ENCODE measurements at regions not wholly inside any gene's neighbourhood (a gene's known extent, or its start where the extent isn't known, plus 50 kb on each side); places are given as distances from the start of the nearest gene placed in this dataset.
"Not testable (repeated sequence)": the region's sequence is repeated elsewhere in the genome, so short reads cannot be mapped to it uniquely, and the experiment has no call there.

DNA sequence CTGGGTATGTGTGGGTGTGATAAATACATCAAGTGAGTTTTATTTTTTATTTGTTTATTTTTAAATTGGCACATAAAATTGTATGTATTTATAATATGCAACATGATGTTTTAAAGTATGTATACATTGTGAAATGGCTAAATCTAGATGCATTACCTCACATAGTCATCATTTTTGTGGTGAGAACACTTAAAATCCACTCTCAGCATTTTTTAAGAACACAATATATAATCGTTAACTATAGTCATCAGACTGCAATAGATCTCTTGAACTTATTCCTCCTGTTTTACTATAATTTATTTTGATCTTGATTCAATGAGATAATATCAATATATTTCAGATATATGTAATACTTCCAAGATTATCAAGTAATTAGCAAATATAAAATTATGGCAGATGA, 93.9 kb upstream of the ALDH1A1 start:
- no peak for DNase-seq (ENCODE audit: extremely low spot score in 2 of 2)
- no peaks in the 10 kb centered on the region for H3K36me3 ChIP-seq
- intact Hi-C loops (cut with DNase I) = no loop called here

GRCh38 chr9:73044776-73045175, 91.9 kb upstream of the ALDH1A1 start:
- H3K4me1 ChIP-seq; H3K27me3 ChIP-seq; H3K36me3 ChIP-seq; H3K4me3 ChIP-seq; H3K27ac ChIP-seq; intact Hi-C loops (cut with DNase I); DNase-seq (ENCODE audit: extremely low spot score in 2 of 2); H3K9me3 ChIP-seq: not testable (repeated sequence)

More for the DNA sequence above, 93.9 kb upstream of the ALDH1A1 start:
- no peak overlapping the region for H3K4me3 ChIP-seq
- H3K4me1 ChIP-seq = no peaks in the 10 kb centered on the region
- H3K27me3 ChIP-seq = no peaks in the 10 kb centered on the region
- no peaks in the 10 kb centered on the region for H3K9me3 ChIP-seq
- TF ChIP-seq POLR2A (IDR thresholded peaks at IDR 0.05) (no peak), POLR2AphosphoS5 (IDR thresholded peaks at IDR 0.05; ENCODE audit: insufficient read depth in 1 of 2, low read depth in 1 of 2) (no peak)
- TF ChIP-seq, protein P1, sequence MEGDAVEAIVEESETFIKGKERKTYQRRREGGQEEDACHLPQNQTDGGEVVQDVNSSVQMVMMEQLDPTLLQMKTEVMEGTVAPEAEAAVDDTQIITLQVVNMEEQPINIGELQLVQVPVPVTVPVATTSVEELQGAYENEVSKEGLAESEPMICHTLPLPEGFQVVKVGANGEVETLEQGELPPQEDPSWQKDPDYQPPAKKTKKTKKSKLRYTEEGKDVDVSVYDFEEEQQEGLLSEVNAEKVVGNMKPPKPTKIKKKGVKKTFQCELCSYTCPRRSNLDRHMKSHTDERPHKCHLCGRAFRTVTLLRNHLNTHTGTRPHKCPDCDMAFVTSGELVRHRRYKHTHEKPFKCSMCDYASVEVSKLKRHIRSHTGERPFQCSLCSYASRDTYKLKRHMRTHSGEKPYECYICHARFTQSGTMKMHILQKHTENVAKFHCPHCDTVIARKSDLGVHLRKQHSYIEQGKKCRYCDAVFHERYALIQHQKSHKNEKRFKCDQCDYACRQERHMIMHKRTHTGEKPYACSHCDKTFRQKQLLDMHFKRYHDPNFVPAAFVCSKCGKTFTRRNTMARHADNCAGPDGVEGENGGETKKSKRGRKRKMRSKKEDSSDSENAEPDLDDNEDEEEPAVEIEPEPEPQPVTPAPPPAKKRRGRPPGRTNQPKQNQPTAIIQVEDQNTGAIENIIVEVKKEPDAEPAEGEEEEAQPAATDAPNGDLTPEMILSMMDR (IDR thresholded peaks at IDR 0.05) = no peak
- H3K27ac ChIP-seq = no peak overlapping the region

DNA sequence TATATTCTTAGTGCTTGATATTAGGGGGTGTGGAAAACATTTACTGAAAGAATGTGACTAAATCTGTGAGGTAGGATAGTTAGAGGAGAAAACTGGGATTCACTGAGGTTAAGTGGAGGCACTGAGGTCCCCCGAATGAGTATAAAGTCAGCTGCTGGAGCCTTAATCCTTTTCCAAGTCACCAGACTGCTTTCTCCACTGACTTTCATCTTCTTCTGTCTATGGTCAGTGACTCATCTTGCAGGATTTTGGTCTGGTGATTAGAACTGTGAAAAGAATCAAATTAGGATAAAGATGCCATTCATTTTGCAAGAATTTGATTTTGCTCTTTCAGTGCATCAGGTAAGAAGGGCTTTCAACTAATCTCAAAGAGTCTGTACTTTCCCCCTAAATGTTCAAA, 89.3 kb upstream of the ALDH1A1 start:
- Histone ChIP-seq H3K27ac (no peak overlapping the region), H3K4me3 (no peak overlapping the region), H3K4me1 (peaks cover 13% of the 10 kb centered on the region), H3K36me3 (no peaks in the 10 kb centered on the region), H3K9me3 (no peaks in the 10 kb centered on the region), H3K27me3 (no peaks in the 10 kb centered on the region)
- DNase-seq (ENCODE audit: extremely low spot score in 2 of 2) = no peak
- TF ChIP-seq POLR2A (IDR thresholded peaks at IDR 0.05) = no peak
- no peak for TF ChIP-seq POLR2AphosphoS5 (IDR thresholded peaks at IDR 0.05; ENCODE audit: insufficient read depth in 1 of 2, low read depth in 1 of 2)
- TF ChIP-seq, protein P1 (IDR thresholded peaks at IDR 0.05) = no peak
- intact Hi-C loops (cut with DNase I) = no loop called here

DNA sequence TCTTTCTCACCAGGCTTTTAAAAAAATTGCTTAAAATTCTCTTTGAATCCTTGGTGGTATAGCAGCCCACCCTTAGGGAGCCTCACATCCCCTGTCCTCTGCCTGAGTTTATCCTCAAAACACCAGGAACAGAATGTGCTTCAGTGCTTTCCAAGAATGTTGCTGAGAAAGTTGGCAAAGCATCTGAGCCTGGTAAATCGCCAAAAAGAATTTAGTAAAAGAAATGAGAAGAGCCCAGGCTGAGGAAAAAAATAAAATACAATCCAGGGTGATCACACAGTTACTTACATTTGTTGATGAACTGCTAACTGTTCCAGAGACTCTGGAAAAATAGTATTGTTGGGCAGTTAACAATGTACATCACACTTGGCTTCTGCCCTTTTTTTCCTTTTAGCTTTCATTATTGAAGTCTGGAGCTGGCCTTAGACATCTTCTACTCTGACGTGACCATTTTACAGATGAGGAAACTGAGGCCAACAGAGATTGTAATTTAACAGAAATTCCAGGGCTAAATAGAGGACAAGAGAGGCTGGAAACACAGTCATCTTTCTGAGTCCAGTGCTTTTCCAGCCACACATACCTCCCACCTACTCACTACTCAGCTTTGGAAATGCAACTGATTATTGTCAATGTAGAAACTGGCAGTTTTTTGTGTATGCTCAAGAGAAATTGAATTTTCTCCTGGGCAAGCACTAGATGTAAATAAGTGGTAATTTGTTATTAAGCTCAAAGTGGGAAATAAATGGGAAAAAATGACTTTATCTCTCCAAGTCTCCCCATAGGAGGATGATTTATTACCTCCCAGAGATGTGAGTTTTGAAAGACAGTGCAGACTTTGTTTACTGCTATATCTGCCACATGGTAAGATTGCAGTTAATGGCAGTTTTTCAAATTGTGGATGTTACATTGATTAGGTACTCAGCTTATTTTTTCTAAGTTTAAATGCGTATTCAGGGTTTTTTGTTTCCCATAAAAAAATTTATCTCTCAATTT, 86.7 kb upstream of the ALDH1A1 start:
- no peak for DNase-seq (ENCODE audit: extremely low spot score in 2 of 2)
- TF ChIP-seq POLR2AphosphoS5 (IDR thresholded peaks at IDR 0.05; ENCODE audit: insufficient read depth in 1 of 2, low read depth in 1 of 2) = peak in 1 of 2 donors; percentile 89
- no peak for TF ChIP-seq POLR2A (IDR thresholded peaks at IDR 0.05)
- Histone ChIP-seq H3K4me3 (no peak overlapping the region), H3K27me3 (no peaks in the 10 kb centered on the region), H3K27ac (peak overlapping the region; percentile 77), H3K36me3 (no peaks in the 10 kb centered on the region), H3K4me1 (peaks cover 13% of the 10 kb centered on the region), H3K9me3 (no peaks in the 10 kb centered on the region)
- intact Hi-C loops (cut with DNase I) = no loop called here

DNA sequence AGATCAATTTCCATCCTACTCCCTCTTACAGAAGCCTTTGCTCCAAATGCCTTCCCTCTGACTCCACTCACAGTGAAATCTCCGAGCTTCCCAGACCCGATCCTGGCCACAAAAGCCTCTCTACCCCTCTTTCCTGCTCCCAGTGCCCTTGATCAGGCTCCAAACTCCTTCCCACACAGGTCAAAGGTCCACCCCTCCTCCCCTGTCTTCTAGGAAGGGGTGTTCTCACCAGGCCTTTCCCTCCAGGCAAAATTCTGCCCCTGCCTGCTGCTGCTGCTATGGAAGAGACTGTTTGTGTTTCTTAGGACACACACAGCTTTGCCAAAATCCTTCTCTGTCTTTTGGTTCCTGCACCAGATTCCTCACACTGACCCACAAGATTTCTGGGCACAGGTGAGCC, 85.8 kb upstream of the ALDH1A1 start:
- H3K4me1 ChIP-seq = peaks cover 13% of the 10 kb centered on the region
- H3K27ac ChIP-seq = peak overlapping the region; percentile 77
- no peaks in the 10 kb centered on the region for H3K36me3 ChIP-seq
- no peak overlapping the region for H3K4me3 ChIP-seq
- H3K9me3 ChIP-seq = no peaks in the 10 kb centered on the region
- TF ChIP-seq POLR2A (IDR thresholded peaks at IDR 0.05) = no peak
- TF ChIP-seq, protein P1 (IDR thresholded peaks at IDR 0.05) = no peak
- TF ChIP-seq POLR2AphosphoS5 (IDR thresholded peaks at IDR 0.05; ENCODE audit: insufficient read depth in 1 of 2, low read depth in 1 of 2) = no peak
- peak in 1 of 2 donors; percentile 90 for DNase-seq (ENCODE audit: extremely low spot score in 2 of 2)
- H3K27me3 ChIP-seq = no peaks in the 10 kb centered on the region
- intact Hi-C loops (cut with DNase I) = no loop called here

- Histone ChIP-seq H3K27ac (peak overlapping the region; percentile 77), H3K27me3 (no peaks in the 10 kb centered on the region), H3K4me3 (no peak overlapping the region), H3K9me3 (no peaks in the 10 kb centered on the region), H3K36me3 (no peaks in the 10 kb centered on the region), H3K4me1 (peaks cover 13% of the 10 kb centered on the region)
- DNase-seq (ENCODE audit: extremely low spot score in 2 of 2) = no peak
- TF ChIP-seq POLR2A (IDR thresholded peaks at IDR 0.05) (no peak), POLR2AphosphoS5 (IDR thresholded peaks at IDR 0.05; ENCODE audit: insufficient read depth in 1 of 2, low read depth in 1 of 2) (no peak)
- TF ChIP-seq, protein P1 (IDR thresholded peaks at IDR 0.05) = no peak
- intact Hi-C loops (cut with DNase I) = no loop called here
Observed at GRCh38 chr9:73038089-73038509, 85.2 kb upstream of the ALDH1A1 start.
